Thoracic aorta (tissue), 2 donors: ENCODE measurements at regions not wholly inside any gene's neighbourhood (a gene's known extent, or its start where the extent isn't known, plus 50 kb on each side); places are given as distances from the start of the nearest gene placed in this dataset.

Experiments
- ATAC-seq: fragments of 150-250 bp; one replicate; pipeline ENCODE4 v1.8.0; 2017; ENCODE audit warnings: low read depth; ENCODE audit not compliant: insufficient number of reproducible peaks, low FRiP score
- DNase-seq: peaks from one replicate; pipeline ENCODE4 v3.0.0-alpha.2; 2020; ENCODE audit warnings: low spot score
- H3K27ac ChIP-seq, 2 donors: fragments of 200-600 bp; sonication (generic); 1 replicate in 1 of 2; 2 replicates in 1 of 2; pipeline ENCODE4 v1.5.1; 2016; ENCODE audit warnings: mild to moderate bottlenecking in 2 of 2, moderate library complexity in 2 of 2
- H3K27me3 ChIP-seq: fragments of 200-600 bp; sonication (generic); replicated peaks from 2 replicates; pipeline ENCODE4 v1.6.0; 2016; ENCODE audit warnings: mild to moderate bottlenecking; ENCODE audit not compliant: insufficient read depth
- H3K36me3 ChIP-seq: fragments of 200-600 bp; sonication (generic); one replicate; pipeline ENCODE4 v1.5.1; 2016
- H3K4me1 ChIP-seq, 2 donors: fragments of 200-600 bp; sonication (generic); 1 replicate in 1 of 2; 2 replicates in 1 of 2; pipeline versions ENCODE4 v1.5.1 to v1.6.0; 2016; ENCODE audit warnings: low read depth in 2 of 2, mild to moderate bottlenecking in 1 of 2; ENCODE audit not compliant: control insufficient read depth in 1 of 2
- H3K4me3 ChIP-seq: fragments of 200-600 bp; sonication (generic); 2 replicates; pipeline ENCODE4 v1.5.1; 2016; ENCODE audit warnings: mild to moderate bottlenecking
- H3K9me3 ChIP-seq: fragments of 200-600 bp; sonication (generic); 2 replicates; pipeline ENCODE4 v1.5.1; 2016
- TF ChIP-seq, protein P1 (sequence below): fragments of 200-600 bp; sonication (generic); IDR thresholded peaks from one replicate; pipeline ENCODE4 v1.5.1; 2019; ENCODE audit warnings: antibody characterized with exemption

DNA sequence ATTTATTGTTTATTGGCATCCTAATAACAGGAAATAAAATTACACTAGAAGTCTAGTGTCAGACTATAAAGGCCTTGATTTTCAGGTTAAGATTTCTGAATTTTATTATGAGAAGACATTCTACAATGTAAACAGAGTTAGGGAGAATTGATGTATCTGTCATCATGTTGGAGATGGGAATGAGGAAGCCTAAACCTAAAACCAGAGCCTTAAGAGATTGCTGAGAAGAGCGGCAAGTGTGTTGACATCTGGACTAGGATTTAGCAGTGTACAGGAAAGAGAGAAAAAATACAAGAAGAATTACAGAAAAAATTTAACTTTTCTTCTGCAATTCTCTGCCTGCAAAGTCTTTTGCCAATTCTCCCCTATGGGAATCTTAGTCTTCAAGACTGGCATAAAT is 525.5 kb downstream of the NR2F1-AS1 start:
- Histone ChIP-seq H3K36me3 (no peaks in the 10 kb centered on the region), H3K27me3 (no peaks in the 10 kb centered on the region), H3K27ac (no peak overlapping the region), H3K4me1 (no peaks in the 10 kb centered on the region), H3K9me3 (no peaks in the 10 kb centered on the region), H3K4me3 (no peak overlapping the region)
- DNase-seq: no peak
- TF ChIP-seq, protein P1, sequence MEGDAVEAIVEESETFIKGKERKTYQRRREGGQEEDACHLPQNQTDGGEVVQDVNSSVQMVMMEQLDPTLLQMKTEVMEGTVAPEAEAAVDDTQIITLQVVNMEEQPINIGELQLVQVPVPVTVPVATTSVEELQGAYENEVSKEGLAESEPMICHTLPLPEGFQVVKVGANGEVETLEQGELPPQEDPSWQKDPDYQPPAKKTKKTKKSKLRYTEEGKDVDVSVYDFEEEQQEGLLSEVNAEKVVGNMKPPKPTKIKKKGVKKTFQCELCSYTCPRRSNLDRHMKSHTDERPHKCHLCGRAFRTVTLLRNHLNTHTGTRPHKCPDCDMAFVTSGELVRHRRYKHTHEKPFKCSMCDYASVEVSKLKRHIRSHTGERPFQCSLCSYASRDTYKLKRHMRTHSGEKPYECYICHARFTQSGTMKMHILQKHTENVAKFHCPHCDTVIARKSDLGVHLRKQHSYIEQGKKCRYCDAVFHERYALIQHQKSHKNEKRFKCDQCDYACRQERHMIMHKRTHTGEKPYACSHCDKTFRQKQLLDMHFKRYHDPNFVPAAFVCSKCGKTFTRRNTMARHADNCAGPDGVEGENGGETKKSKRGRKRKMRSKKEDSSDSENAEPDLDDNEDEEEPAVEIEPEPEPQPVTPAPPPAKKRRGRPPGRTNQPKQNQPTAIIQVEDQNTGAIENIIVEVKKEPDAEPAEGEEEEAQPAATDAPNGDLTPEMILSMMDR: no peak
- no peak for ATAC-seq

DNA sequence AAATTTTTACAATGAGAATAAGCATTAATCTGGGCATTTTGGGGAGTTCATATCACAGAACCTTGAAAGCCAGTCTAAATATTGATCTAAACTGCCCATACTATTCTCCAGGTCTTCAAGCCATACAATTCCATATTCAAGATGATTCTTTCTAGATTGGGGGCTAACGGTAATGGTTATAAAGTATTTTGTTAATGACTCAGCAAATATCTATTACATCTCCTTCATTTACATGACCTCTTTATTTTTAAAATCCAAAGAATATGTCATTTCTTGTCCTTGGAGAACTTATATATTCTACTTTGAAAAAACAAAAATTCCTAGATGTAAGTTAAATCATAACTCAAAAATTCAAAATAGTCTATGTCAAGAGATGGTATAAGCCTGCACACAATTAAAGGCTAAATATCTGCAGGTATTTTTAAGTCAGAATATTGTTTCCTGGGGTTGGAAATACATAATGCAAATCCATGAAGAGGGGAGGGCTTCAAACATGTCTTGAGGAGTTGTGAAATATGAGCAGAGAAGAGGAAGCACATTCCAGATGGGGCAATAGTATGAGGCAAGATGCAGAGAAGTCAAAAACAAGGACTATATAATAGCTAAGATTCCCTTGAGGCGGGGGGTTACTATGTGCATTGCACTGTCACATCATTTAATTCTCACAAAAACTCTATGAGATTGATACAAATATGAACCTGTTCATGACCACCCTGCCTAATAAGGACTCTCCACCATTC is 526.4 kb downstream of the NR2F1-AS1 start:
- H3K27ac ChIP-seq: no peak overlapping the region
- H3K36me3 ChIP-seq: no peaks in the 10 kb centered on the region
- TF ChIP-seq, protein P1: no peak
- no peak overlapping the region for H3K4me3 ChIP-seq
- DNase-seq: no peak
- ATAC-seq: no peak
- no peaks in the 10 kb centered on the region for H3K4me1 ChIP-seq
- no peaks in the 10 kb centered on the region for H3K9me3 ChIP-seq
- H3K27me3 ChIP-seq: no peaks in the 10 kb centered on the region

DNA sequence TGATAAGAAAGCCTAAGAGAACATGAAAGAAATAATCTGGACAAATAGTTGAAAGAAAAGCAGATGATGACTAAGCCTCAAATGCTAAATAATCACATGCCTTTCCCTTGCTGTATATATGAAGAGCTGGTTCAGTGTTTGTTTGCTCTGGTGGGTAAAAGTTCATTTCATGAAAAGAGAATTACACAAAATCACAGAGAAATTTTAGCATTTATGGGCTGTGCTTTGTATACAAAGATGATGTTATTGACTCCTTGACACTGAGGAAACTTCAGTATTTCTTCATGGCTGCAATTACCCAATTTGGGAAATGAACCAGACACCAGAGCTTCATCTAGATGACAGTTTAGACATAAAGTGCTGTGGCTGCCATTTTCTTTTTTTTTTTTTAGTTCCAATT is 527.2 kb downstream of the NR2F1-AS1 start:
- Histone ChIP-seq H3K36me3 (no peaks in the 10 kb centered on the region), H3K27me3 (no peaks in the 10 kb centered on the region), H3K27ac (no peak overlapping the region), H3K4me1 (no peaks in the 10 kb centered on the region), H3K9me3 (no peaks in the 10 kb centered on the region), H3K4me3 (no peak overlapping the region)
- ATAC-seq (no peak), DNase-seq (no peak)
- TF ChIP-seq, protein P1: no peak

DNA sequence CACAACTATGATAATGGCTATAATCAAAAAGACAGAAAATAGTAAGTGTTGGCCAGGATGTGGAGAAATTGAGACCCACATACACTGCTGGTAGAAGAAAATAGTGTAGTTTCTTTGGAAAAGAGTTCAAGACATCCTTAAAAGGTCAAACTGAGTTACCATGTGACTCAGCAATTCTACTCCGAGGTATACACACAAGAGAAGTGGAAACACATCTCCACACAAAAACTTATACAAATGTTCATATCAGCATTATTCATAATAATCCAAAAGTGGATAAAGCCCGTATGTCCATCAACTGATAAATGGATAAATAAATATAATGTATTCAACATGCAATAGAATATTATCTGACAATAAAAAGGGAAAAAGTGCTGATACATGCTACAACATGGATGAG is 532.2 kb downstream of the NR2F1-AS1 start:
- H3K27ac ChIP-seq: no peak overlapping the region
- no peaks in the 10 kb centered on the region for H3K27me3 ChIP-seq
- TF ChIP-seq, protein P1: no peak
- H3K9me3 ChIP-seq: no peaks in the 10 kb centered on the region
- H3K36me3 ChIP-seq: no peaks in the 10 kb centered on the region
- no peak for DNase-seq
- no peak for ATAC-seq
- H3K4me1 ChIP-seq: no peaks in the 10 kb centered on the region
- H3K4me3 ChIP-seq: no peak overlapping the region

DNA sequence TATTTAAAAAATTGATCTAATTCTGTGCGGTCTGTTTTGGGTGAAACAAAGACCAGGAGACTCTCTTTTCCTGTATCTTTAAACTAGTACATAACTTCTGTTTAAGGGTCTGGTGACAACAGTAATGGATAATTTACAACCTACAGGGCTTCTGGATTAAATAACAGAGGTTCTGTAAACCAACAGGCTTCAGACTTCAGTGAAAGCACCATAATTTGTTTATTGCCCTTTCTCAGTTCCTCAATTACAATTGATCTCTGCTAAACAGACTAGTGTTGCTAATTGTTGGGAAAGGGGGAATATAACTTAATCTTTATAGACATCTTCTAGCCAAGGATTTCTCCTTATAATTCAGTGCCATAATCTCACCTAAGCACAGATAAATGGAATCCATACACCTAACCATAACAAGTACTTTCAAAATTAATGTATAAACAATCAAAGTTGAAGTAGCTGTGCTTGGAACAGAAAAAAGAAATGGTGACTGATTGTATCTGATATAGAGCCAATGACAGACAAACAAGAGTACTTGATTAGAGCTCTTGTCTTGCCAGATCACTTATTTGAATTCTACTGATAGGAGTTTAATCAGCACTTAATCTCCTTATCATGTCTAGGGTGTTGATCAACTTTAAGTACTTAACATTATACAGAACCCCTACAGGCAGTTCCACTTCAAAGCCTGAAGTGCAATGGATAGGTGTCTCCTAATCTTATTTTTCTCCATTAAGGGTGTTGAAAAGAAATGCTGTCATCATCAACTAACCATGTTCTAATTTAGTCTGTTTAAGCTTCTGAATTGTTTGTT is 536.0 kb downstream of the NR2F1-AS1 start:
- DNase-seq: no peak
- H3K36me3 ChIP-seq: no peaks in the 10 kb centered on the region
- no peak overlapping the region for H3K27ac ChIP-seq
- no peak for ATAC-seq
- H3K4me3 ChIP-seq: no peak overlapping the region
- no peaks in the 10 kb centered on the region for H3K9me3 ChIP-seq
- TF ChIP-seq, protein P1: no peak
- no peaks in the 10 kb centered on the region for H3K27me3 ChIP-seq
- H3K4me1 ChIP-seq: no peaks in the 10 kb centered on the region
